ENCODE measurements at regions not wholly inside any gene's neighbourhood (a gene's known extent, or its start where the extent isn't known, plus 50 kb on each side); places are given as distances from the start of the nearest gene placed in this dataset.

DNA sequence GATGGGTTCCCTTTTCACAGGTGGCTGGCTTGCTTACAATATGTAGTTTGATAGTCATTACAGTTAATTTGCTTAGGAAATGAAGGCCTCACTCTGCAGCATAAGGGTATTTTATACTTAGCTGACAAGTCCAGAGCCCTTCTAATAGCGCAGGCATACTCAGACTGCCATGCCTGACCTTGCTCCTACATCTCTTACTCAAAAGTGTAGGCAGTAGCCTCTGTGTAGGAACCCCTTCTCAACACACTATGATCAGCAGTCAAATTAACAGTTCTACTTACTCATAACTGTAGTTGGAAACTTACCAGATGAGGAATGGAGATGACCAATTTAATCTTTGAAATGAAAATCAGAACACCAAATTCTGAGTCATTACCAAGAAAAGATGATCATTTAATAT is 373.5 kb downstream of the TBC1D32 start:
- Histone ChIP-seq H3K36me3 (no peaks in the 10 kb centered on the region), H3K4me3 (no peak overlapping the region), H3K27me3 (no peaks in the 10 kb centered on the region), H3K27ac (no peak overlapping the region), H3K4me1 (no peaks in the 10 kb centered on the region), H3K9me3 (no peaks in the 10 kb centered on the region)
- intact Hi-C loops (cut with DNase I) = no loop called here
- DNase-seq = no peak
- 80 to 94% (median 88%) methylated on average over 1 of the region's 1 CpG for WGBS, 4 donors
- TF ChIP-seq, protein P1, sequence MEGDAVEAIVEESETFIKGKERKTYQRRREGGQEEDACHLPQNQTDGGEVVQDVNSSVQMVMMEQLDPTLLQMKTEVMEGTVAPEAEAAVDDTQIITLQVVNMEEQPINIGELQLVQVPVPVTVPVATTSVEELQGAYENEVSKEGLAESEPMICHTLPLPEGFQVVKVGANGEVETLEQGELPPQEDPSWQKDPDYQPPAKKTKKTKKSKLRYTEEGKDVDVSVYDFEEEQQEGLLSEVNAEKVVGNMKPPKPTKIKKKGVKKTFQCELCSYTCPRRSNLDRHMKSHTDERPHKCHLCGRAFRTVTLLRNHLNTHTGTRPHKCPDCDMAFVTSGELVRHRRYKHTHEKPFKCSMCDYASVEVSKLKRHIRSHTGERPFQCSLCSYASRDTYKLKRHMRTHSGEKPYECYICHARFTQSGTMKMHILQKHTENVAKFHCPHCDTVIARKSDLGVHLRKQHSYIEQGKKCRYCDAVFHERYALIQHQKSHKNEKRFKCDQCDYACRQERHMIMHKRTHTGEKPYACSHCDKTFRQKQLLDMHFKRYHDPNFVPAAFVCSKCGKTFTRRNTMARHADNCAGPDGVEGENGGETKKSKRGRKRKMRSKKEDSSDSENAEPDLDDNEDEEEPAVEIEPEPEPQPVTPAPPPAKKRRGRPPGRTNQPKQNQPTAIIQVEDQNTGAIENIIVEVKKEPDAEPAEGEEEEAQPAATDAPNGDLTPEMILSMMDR (IDR thresholded peaks at IDR 0.05) = no peak
- TF ChIP-seq POLR2A (IDR thresholded peaks at IDR 0.05) = no peak
- no peak for ATAC-seq

DNA sequence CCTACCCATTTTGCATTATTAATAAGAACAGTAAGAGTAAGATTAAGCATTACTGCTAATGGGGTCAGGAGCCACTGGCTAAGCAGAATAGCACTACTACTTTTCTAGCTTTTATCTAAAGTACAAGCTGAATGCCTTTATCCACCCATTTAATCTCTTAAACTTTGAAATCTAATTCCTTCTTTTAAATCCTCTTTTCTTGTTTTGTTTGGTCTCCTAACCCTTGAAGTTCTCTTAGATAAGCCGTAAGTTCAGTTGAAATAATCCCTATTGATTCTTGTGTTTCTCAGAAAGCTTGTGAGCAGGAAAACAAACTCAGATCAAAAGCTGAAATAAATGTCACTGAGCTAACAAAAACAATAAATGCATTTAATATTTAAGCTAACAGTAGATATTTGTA is 380.2 kb downstream of the TBC1D32 start:
- Histone ChIP-seq H3K4me3 (no peak overlapping the region), H3K4me1 (no peaks in the 10 kb centered on the region), H3K27ac (no peak overlapping the region), H3K36me3 (no peaks in the 10 kb centered on the region), H3K9me3 (no peaks in the 10 kb centered on the region), H3K27me3 (no peaks in the 10 kb centered on the region)
- intact Hi-C loops (cut with DNase I) = no loop called here
- WGBS, 4 donors = 60 to 82% (median 78%) methylated on average over 1 of the region's 1 CpG
- no peak for DNase-seq
- TF ChIP-seq POLR2A (IDR thresholded peaks at IDR 0.05) = no peak
- TF ChIP-seq, protein P1 (IDR thresholded peaks at IDR 0.05) = no peak
- no peak for ATAC-seq

DNA sequence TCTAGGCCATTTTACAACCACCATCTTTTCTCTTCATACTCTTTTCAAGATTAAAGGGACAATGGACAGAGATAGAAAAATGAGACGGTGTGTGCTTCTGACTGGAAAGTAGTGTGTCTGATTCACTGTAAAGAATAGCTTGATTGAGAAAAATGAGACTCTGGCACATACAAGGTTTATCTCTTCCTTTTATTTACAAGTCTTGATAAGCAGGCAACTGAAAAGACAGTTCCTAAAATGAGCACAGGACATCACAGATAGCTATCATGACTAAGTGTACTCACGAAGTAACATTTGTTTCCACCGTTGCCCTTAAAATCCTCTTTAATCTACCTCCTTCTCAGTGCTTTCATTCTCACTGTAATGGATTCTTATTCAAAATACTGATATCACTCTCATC is 383.0 kb downstream of the TBC1D32 start:
- H3K36me3 ChIP-seq = no peaks in the 10 kb centered on the region
- WGBS, 4 donors = 57 to 64% (median 58%) methylated on average over 3 of the region's 3 CpGs
- H3K4me3 ChIP-seq = no peak overlapping the region
- H3K27me3 ChIP-seq = no peaks in the 10 kb centered on the region
- no peak overlapping the region for H3K27ac ChIP-seq
- intact Hi-C loops (cut with DNase I) = no loop called here
- H3K4me1 ChIP-seq = no peaks in the 10 kb centered on the region
- no peak for TF ChIP-seq POLR2A (IDR thresholded peaks at IDR 0.05)
- TF ChIP-seq, protein P1 (IDR thresholded peaks at IDR 0.05) = no peak
- ATAC-seq (no peak), DNase-seq (no peak)
- H3K9me3 ChIP-seq = no peaks in the 10 kb centered on the region

DNA sequence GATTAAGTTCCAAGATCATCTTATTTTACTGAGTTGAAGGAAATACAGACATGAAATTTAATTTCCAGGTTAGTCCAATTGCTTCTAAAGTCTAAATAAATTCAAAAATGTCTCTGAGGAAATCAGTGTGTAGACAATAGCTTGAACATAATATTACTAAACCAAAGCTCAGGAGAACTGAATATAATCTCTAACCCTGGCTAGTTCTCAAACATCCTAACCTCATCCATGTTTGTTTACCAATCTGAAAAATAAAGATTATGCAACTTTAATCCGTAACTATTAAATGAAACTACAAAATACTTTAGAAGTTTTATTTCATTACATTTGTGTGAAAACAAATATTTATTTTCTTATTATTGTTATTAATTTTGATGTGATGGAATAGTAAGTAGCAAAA is 387.2 kb downstream of the TBC1D32 start:
- Histone ChIP-seq H3K27ac (no peak overlapping the region), H3K27me3 (no peaks in the 10 kb centered on the region), H3K9me3 (no peaks in the 10 kb centered on the region), H3K4me3 (no peak overlapping the region), H3K4me1 (no peaks in the 10 kb centered on the region), H3K36me3 (no peaks in the 10 kb centered on the region)
- intact Hi-C loops (cut with DNase I) = no loop called here
- no peak for DNase-seq
- TF ChIP-seq, protein P1 (IDR thresholded peaks at IDR 0.05) = no peak
- no peak for TF ChIP-seq POLR2A (IDR thresholded peaks at IDR 0.05)
- no peak for ATAC-seq
- 0% methylated on average over 1 of the region's 1 CpG for WGBS, 4 donors

Data from heart left ventricle (tissue), 16 donors.